ENCODE measurements at regions not wholly inside any gene's neighbourhood (a gene's known extent, or its start where the extent isn't known, plus 50 kb on each side); places are given as distances from the start of the nearest gene placed in this dataset.
"Not testable (repeated sequence)": the region's sequence is repeated elsewhere in the genome, so short reads cannot be mapped to it uniquely, and the experiment has no call there.

DNA sequence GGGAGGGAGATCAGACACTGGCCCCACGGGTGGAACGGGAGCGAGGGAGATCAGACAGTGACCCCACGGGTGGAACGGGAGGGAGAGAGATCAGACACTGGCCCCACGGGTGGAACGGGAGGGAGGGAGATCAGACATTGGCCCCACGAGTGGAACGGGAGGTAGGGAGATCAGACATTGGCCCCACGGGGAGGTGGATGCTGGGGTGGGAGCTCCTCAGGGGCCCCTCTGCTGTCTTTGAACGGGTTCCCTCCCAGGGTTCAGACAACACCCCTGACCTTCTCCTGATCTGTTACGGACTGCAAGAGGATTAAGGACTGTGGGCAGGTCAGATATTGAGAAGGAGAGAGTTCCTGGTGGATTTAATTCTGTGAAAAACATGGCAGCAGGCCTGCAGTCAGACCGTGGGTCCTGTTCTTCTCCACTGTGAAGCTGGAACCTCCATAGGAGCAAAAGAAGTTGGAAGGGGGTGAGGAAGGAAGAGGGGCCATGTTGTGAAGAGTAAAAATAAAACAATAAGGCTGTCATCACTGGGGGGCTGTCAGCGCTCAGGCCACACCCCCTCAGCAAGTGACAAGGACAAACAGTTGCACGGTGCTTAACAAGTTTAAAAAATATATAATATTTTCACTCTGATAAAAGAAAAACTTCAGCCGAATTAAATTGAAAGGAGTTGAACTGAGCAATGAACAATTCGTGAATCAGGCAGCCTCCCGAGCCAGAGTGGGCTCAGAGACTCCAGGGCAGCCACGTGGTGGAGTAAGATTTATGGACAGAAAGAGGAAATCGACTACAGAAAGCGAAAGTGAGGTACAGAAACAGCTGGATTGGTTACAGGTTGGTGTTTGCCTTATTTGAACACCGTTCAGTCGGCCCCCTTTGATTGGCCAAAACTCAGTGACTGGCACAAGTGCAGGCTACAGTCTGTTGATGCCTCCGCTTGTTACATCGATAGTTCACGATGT is 348.7 kb upstream of the TNRC6C start:
- peak; percentile 55 to 60 for DNase-seq

DNA sequence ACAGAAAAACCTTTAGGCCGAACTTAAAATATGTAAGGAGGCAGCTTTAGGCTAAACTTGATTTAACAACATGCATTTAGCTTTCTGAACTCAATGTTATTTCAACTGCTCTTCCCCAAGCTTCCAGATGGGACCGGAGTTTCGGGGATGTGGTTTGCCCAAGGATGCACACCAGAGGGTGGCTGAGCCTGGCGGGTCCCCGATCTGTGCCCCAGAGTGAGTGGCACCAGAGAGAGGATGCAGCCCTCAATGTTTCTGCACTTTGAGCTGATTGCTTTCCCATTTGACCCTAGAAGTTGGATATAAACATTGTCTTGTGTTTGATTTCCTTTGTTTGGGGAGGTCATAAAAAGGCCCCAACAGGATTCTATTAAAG is 348.0 kb upstream of the TNRC6C start:
- DNase-seq: no peak

DNA sequence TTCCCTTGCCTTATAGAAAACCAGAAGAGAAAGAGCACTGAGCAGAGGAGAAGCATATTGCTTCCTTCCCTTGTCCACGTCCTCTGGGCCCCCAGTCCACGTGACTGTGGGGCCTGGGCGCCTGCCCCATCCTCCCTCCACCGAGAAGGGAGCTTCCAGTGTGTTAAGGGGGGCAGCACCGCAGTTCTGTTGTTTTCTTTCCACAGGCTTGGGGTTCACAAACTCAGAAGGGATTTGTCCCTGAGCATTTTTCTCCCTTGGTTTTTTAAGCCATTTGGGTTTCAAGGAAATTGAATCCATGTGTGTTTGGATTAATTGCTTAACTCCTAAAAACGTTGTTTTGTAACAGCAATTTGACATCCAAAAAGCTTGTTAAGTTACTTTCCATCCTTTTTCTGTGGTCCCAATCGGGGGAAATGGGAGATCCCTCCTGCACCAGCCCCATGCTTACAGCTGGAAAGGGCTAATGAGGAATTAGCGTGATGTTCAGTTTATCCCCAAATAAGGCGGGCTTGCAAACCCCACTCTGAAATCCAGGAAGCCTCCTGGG is 347.5 kb upstream of the TNRC6C start:
- DNase-seq: no peak

DNA sequence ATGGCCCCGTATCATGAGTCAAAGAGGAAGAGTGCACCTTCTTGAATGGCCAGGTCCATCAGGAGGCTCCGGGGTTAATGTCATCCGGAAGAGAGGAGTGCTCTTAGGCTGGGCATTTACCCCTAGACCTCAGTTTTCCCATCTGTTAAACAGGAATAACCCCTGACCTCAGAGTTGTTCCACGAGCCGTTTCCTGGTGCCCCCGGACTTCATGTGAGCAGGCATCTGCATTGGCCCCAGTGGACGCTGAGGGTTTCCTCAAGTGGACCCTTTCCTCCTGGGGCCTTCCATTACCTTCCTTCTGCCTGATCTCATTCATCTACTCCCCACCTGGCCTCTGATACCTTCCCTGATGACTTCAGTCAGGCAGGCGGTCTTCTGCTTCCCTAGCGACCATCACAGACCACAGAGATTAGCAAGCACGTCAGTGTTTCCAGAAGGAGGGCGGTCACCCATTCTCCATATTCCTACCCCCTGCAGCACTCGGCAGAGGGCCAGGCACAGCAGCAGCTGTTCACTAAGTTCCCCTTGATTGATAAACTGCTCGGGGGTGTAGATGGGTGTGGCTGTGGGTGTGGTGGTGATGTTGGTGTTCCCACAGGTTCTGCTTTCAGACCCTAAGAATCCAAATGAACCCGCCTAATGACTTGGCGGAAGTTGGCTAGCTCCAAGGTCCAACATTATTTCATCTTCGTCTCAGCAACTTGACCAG is 346.6 kb upstream of the TNRC6C start:
- no peak for DNase-seq

DNA sequence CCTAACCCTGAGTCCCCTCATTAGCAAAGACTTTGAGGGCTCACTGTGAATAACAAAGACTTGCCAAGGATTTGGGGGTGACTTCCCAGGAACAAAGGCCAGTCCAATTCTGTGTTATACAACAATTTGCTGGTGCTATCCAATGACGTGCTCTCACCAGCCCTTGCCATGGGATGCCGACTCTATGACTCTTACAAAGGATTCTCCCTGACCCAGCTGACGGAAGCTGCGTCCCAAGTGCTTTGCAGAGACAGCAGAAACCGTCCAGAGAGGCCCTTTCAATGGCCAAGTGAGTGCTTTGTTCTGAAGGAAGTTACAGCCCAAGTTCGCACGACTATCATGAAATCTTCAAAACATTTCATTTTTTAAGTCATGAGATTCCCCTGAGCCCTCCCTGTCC is 345.3 kb upstream of the TNRC6C start:
- DNase-seq: no peak

DNA sequence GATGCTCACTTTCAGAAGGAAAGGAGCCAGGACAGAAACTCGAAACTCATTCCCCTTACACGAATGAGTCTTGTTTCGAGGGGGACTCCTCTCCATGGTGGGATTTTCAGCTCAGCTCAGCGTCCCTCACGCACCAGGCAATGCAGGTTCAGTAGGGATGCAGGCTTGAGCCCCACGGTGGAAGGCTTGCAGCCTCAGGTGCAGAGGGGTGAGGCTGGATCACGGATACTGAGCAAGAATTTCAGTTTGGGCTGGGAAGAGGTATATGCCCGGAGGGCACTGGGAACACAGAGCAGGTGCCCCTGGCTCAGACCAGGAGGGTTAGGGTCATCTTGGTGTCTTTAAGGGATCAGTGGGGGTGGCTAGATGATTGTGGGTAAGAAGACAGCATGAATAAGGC is 344.9 kb upstream of the TNRC6C start:
- no peak for DNase-seq

DNA sequence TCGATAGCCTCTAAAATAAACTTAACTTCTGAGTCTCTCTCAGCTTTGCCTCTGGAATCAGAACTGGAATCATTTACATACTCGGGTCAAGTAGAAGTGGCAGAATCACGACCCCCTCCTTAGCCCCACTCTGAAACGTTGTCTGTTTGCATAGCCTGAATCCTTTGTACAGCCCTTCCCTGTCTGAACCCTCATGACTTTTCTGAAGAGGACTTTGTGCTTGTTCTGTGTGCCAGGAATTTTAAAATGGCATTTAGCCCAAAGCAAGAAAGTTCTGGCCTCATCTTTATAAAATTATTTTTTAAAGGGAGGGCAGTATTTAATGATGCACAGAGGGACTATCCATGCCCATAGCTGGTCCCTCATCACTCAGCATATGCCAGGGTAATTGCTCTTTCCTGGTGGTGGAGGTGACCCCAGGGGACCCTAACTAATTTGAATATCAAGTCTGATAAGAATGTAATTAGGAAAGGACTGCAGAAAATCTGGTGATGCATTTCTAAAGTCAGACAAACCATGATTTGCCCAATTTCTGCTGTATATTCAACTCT is 342.7 kb upstream of the TNRC6C start:
- no peak for DNase-seq

DNA sequence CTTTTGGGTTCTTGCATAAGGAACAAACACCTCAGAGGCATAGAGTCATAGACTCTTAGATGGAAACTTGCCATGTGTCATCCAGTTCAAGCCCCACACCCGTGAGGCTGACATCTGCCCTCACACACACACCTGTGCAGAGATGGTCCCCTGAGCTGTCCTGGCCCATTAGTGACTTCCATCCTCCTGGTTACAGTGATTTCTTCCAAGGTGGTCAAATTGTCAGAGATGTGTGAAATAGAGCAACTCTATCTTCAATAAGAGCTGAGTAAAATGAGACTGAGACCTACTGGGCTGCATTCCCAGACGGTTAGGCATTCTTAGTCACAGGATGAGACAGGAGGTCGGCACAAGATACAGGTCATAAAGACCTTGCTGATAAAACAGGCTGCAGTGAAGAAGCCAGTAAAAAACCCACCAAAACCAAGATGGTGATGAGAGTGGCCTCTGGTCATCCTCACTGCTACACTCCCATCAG is 342.2 kb upstream of the TNRC6C start:
- no peak for DNase-seq

DNA sequence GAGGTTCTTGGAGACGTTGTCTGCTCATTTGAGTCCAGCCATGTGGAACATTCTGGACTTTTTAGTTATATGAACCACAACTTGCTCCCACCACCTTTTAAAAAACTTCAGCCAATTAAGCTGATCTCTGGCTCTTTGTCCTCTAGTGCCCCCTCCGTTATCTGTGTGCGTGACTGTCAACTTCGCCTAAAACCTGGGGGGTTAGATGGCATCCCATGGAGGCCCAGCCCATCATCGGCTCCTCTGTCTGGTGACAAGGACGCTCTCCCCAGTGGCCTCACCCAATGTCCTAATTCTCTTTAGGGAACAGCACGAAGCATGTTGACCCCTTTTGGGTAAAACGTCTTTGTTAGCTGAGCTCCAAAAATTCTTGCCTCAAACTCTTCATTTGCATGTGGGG is 341.0 kb upstream of the TNRC6C start:
- DNase-seq: no peak

DNA sequence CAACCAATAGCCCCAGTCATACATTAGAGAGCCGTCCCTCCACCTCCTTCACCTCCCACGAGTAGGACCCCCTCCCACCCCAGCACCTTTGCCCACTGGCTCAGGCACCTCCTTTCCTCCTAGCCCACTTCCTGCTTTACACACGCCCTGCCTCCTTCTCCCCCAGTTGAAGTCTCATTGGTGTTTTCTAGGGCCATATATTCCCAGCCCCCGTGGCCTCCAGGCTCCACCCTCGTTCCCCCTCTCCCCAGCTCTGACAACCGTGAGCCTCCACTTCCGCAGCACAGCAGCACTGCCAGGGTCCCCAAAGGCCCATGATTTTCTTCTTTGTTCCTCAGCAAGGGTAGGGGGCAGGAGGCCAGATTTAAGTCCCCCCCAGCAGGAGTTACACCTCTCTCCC is 340.3 kb upstream of the TNRC6C start:
- DNase-seq: no peak

DNA sequence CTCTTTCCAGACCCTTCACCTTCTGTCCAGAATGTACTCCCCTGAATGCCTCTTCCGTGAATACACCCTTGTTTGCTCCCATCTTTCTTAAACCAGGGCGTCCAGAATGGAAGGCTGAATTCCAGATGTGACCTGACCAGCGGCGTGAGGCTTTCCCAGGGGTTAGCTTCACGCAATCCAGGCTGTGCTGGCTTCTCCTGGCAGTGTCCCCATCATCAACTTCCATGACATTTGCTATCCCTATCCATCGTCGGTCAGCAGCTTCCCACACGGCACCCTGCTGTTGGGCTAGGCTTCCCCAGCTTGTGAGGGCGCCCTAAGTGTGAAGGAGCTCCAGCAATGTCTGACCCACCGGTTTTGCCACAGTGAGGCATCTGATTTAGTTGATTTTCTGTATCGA is 339.8 kb upstream of the TNRC6C start:
- no peak for DNase-seq

DNA sequence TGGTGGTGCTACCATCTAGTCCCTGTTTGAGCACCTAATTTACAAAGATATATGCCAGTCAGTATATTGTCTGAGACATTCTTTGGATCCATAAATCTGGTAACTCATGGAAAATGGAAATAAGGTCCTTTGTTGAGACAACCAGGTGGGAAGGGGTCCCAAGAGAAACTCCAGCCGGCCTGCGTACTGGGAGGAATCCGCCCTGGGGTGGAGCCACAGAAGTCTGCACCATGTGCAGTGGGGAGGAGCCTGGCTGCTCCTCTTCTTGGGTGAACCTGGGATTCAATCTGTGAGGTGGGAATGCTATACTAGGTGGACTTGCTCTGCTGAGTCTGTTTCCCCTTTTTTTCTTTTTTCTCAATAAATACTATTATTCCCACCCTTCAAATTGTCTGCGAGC is 339.2 kb upstream of the TNRC6C start:
- no peak for DNase-seq

DNA sequence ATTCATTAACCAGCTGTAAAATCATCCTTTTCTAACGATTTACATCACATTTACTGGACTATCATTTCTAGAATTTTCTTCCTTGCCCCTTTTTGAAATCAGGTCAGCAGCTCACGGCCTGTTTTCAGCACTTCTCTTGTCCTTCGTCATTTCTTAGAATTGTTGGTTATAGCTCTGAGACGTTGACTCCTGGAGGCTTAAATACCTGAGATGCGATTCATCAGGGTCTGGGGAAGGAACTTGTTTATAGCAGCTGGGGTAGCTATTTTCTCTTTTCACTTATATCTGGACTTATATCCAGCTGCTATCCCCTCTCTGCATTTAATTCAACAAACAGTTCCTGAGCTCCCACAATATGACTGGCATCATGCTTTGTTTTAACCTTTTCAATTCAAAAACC is 338.7 kb upstream of the TNRC6C start:
- no peak for DNase-seq

DNA sequence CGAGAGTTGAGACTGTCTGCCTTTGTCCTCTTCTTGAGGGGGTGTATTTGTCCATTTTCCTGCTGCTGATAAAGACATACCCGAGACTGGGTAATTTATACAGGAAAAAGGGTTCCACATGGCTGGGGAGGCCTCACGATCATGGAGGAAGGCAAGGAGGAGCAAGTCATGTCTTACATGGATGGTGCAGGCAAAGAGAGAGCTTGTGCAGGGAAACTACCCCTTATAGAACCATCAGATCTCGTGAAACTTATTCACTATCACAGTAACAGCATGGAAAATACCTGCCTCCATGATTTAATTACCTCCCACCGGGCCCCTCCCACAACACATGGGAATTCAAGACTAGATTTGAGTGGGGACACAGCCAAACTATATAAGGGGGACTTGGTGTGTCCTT is 338.2 kb upstream of the TNRC6C start:
- DNase-seq: no peak

DNA sequence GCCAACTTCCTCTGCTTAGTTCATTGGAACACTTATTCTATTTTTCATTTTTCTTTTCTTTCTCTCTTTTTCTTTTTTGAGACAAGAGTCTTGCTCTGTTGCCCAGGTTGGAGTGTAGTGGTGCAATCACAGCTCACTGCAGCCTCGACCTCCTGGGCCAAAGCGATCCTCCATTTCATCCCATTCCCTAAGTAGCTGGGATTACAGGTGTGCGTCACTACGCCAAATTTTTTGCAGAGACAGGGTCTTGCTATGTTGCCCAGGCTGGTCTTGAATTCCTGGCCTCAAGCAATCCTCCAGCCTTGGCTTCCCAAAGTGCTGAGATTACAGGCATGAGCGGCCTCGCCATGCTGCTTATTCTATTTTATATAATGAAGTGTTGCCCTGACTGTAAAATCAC is 336.4 kb upstream of the TNRC6C start:
- not testable (repeated sequence) for DNase-seq

DNA sequence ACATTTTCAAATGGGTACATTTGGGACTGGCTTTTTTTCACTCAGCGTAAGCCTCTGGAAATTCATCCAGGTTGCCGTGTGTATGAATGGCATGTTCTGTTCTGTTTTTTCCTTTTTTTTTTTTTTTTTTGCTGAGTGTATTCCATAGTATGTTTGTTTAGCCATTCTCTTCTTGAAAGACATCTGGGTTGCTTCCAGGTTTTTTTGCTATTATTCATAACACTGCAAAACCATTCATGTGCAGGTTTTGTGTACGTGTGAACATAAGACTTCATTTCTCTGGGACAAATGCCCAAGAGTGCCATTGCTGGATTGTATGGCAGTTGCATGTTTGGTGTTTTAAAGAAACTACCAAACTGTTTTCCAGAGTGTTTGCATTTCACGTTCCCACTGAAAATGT is 335.9 kb upstream of the TNRC6C start:
- no peak for DNase-seq

DNA sequence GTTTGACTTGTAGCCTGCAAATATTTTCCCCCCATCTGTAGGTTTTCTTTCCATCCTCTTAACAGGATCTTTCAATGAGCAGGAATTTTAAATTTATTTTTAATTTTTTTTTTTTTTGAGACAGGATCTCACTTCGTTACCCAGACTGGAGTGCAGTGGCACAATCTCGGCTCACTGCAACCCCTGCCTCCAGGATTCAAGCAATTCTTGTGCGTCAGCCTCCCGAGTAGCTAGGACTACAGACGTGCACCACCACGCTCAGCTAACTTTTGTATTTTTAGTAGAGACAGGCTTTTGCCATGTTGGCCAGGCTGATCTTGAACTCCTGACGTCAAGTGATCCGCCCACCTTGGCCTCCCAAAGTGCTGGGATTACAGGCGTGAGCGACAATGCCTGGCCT is 335.2 kb upstream of the TNRC6C start:
- not testable (repeated sequence) for DNase-seq

DNA sequence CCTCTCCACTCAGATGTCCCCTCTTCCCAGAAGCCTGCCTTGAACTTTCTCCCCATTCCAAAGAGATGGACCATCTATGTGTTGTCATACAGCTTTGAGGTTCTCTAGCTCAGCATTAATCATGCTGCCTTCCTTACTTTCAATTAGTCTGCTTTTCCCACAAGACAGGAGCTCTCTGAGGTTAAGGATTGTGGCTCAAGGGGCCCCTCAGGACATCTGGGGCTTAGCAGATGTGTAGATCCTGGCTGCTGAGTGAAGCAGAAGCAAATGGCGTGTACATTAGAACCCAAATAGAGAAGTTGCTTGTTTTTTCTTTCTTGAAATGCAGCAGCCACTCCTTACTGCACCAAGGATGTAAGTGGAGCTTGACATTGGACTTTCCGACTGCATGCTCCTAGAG is 330.5 kb upstream of the TNRC6C start:
- no peak for DNase-seq

DNA sequence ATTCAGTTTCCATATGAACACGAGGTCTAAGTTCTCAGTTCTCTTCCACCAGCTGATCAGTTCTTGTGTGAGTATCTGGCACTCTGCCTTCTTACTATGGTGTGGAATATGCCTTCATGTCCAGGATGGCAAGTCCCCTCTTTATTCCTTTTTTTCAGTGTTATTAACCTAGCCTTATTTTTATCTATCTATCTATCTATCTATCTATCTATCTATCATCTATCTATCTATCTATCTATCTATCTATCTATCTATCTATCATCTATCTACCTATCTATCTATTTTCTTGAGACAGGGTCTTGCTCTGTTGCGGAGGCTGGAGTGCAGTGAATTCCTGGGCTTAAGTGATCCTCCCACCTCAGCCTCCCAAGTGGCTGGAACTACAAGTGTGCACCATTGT is 329.2 kb upstream of the TNRC6C start:
- not testable (repeated sequence) for DNase-seq

DNA sequence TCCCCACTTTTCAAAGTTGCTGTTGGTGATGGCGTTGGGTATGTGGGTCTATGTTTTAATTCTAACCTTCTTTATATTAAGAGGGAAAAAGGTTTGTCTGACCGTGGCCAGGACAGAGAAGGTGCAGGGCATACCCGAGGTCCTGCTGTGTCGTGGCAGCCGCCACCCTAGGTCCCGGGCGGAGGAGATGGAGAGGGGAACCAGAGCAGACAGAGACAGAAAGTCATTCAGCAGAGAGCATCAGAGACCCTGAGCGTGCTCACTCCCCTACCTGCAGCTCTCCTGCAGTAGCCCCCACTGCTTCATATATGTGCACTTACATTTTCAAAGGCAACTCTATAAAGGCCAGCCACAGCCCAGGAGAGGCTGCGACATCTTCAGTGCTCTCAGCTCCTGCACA is 327.2 kb upstream of the TNRC6C start:
- no peak for DNase-seq

DNA sequence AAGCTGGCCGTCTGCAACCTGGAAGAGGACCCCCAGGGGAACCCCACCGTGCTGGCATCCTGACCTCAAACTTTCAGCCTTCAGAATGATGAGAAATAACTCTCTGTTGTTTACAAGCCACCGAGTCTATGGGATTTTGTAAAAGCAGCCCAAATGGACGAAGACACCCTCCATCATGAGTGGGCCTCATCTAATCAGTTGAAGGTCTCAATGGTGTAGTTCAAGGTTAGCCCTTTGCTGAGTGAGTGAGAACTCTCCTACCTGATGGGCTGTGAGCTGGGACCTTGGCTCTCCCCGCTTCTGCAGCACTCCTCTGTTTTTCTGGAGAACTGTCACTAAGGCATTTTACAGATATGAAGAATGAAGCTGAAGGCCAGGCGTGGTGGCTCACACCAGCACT is 325.9 kb upstream of the TNRC6C start:
- no peak for DNase-seq

DNA sequence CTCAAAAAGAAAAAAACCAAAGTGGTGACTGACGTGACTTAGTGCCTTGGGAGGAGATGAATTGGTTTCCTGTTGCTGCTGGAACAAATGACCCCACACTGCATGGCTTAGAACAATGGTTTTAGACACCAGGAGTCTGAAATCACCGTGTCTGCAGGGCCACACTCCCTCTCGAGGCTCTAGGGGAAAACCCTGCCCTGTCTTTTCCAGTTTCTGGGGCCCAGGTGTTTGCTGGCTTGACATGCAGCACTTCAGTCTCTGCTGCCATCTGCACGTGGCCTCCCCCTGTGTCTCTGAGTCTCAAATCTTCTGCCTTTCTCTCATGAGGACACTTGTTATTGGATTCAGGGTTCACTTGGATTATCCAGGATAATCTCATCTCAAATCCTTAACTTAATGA is 323.8 kb upstream of the TNRC6C start:
- peak; percentile 33 to 64 for DNase-seq

DNA sequence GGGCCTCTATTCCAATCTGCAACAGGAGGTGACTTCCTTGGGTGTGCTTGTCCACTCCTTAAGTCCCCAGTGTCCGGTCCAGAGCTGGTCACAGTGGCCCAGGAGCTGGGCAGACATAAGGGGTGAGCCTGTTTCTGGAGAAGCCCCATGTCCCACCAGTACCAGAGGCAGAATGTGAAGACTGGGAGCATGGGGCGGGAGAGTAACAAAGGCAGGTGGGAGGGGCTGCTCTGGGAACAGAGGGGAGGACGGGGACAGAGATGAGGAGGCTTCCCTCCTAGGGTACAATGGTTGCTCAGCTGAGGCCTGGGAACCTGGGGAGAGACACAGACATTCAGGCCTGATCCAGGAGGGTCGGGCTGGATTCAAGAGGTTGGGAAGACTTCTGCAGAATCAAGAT is 323.3 kb upstream of the TNRC6C start:
- DNase-seq: no peak

DNA sequence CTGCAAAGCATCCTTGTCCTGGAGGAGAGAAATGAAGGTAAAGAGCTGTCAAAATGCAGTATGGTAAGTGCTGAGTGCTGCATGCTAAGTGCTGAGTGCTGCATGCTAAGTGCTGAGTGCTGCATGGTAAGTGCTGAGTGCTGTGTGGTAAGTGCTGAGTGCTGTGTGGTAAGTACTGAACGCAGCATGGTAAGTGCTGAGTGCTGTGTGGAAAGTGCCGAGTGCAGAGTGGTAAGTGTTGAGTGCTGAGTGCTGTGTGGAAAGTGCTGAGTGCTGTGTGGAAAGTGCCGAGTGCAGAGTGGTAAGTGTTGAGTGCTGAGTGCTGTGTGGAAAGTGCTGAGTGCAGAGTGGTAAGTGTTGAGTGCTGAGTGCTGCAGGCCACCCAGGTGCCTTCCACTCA is 322.7 kb upstream of the TNRC6C start:
- not testable (repeated sequence) for DNase-seq

Measured in stimulated activated CD4-positive, alpha-beta T cell treated with anti-CD3 and anti-CD28 coated beads, Interleukin-2, amount 100 ng/mL, for 24 hours (primary cell).